ENCODE measurements at regions not wholly inside any gene's neighbourhood (a gene's known extent, or its start where the extent isn't known, plus 50 kb on each side); places are given as distances from the start of the nearest gene placed in this dataset.

DNA sequence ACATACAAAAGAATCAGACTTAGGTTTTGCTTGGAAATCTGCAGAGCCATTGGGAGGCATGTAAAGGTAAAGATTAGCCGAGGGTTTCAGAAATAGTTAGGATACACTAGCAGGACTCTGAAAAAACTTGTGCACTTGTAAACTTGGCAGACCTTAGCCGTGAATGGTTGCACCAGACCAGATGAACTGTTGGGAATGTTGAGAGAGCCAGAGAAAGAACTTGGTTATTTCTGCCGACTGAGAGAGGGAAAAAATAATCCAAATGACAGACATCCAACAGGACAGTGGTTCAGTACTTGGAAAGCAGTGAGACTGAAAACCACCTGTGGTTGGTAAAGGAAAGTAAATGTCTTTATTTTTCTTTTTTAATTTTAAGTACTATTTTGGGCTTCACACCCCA lies 222.5 kb upstream of the DDHD1 start:
- Histone ChIP-seq H3K4me3 (ENCODE audit: low read depth in 2 of 2, low read length in 1 of 2) (no peak overlapping the region), H3K36me3 (replicated peaks in 1 of 2; ENCODE audit: control insufficient read depth in 1 of 2, insufficient read depth in 2 of 2, low read length in 1 of 2) (no peaks in the 10 kb centered on the region), H3K9me2 (no peaks in the 10 kb centered on the region), H3K79me2 (ENCODE audit: insufficient read depth) (no peaks in the 10 kb centered on the region), H2AFZ (ENCODE audit: low read depth) (no peak overlapping the region), H3K4me2 (no peak overlapping the region), H3K9me3 (no peaks in the 10 kb centered on the region), H3K9ac (no peak overlapping the region), H4K20me1 (ENCODE audit: insufficient read depth) (no peaks in the 10 kb centered on the region), H3F3A (replicated peaks; ENCODE audit: insufficient read depth) (no peaks in the 10 kb centered on the region), H3K27ac (ENCODE audit: low read depth in 2 of 2, low read length in 1 of 2) (no peak overlapping the region), H3K27me3 (ENCODE audit: insufficient read depth) (no peaks in the 10 kb centered on the region), H3K4me1 (ENCODE audit: control insufficient read depth in 1 of 2, insufficient read depth in 2 of 2, low read depth in 1 of 2, low read length in 1 of 2) (no peaks in the 10 kb centered on the region)
- ChIA-PET POLR2A (no interaction called here), CTCF (no interaction called here)
- TF ChIP-seq SIN3A (IDR thresholded peaks at IDR 0.05; ENCODE audit: borderline replicate concordance, low read depth, low read length): no peak
- TF ChIP-seq, protein P1, sequence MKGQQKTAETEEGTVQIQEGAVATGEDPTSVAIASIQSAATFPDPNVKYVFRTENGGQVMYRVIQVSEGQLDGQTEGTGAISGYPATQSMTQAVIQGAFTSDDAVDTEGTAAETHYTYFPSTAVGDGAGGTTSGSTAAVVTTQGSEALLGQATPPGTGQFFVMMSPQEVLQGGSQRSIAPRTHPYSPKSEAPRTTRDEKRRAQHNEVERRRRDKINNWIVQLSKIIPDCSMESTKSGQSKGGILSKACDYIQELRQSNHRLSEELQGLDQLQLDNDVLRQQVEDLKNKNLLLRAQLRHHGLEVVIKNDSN (IDR thresholded peaks at IDR 0.05; ENCODE audit: borderline replicate concordance, low read depth): no peak
- no peak for TF ChIP-seq SMC3 (IDR thresholded peaks at IDR 0.05; ENCODE audit: low read depth, low read length)
- TF ChIP-seq TEAD4 (IDR thresholded peaks at IDR 0.05; ENCODE audit: borderline replicate concordance, insufficient read depth): no peak
- TF ChIP-seq, protein P2, sequence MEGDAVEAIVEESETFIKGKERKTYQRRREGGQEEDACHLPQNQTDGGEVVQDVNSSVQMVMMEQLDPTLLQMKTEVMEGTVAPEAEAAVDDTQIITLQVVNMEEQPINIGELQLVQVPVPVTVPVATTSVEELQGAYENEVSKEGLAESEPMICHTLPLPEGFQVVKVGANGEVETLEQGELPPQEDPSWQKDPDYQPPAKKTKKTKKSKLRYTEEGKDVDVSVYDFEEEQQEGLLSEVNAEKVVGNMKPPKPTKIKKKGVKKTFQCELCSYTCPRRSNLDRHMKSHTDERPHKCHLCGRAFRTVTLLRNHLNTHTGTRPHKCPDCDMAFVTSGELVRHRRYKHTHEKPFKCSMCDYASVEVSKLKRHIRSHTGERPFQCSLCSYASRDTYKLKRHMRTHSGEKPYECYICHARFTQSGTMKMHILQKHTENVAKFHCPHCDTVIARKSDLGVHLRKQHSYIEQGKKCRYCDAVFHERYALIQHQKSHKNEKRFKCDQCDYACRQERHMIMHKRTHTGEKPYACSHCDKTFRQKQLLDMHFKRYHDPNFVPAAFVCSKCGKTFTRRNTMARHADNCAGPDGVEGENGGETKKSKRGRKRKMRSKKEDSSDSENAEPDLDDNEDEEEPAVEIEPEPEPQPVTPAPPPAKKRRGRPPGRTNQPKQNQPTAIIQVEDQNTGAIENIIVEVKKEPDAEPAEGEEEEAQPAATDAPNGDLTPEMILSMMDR (IDR thresholded peaks at IDR 0.05): no peak
- TF ChIP-seq YY1 (IDR thresholded peaks at IDR 0.05; ENCODE audit: low read depth): no peak
- no peak for TF ChIP-seq ELF1 (IDR thresholded peaks at IDR 0.05)
- TF ChIP-seq EZH2phosphoT487 (IDR thresholded peaks at IDR 0.05; ENCODE audit: borderline replicate concordance, low read depth): no peak
- TF ChIP-seq RAD21 (IDR thresholded peaks at IDR 0.05; ENCODE audit: low read length): no peak
- TF ChIP-seq FOXJ3 (CRISPR knock-in tag; IDR thresholded peaks at IDR 0.05): no peak
- TF ChIP-seq FOSL2 (IDR thresholded peaks at IDR 0.05; ENCODE audit: borderline replicate concordance, low read depth): no peak
- TF ChIP-seq, protein P3, sequence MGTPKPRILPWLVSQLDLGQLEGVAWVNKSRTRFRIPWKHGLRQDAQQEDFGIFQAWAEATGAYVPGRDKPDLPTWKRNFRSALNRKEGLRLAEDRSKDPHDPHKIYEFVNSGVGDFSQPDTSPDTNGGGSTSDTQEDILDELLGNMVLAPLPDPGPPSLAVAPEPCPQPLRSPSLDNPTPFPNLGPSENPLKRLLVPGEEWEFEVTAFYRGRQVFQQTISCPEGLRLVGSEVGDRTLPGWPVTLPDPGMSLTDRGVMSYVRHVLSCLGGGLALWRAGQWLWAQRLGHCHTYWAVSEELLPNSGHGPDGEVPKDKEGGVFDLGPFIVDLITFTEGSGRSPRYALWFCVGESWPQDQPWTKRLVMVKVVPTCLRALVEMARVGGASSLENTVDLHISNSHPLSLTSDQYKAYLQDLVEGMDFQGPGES (IDR thresholded peaks at IDR 0.05; ENCODE audit: low read depth, low read length): no peak
- TF ChIP-seq, protein P4, sequence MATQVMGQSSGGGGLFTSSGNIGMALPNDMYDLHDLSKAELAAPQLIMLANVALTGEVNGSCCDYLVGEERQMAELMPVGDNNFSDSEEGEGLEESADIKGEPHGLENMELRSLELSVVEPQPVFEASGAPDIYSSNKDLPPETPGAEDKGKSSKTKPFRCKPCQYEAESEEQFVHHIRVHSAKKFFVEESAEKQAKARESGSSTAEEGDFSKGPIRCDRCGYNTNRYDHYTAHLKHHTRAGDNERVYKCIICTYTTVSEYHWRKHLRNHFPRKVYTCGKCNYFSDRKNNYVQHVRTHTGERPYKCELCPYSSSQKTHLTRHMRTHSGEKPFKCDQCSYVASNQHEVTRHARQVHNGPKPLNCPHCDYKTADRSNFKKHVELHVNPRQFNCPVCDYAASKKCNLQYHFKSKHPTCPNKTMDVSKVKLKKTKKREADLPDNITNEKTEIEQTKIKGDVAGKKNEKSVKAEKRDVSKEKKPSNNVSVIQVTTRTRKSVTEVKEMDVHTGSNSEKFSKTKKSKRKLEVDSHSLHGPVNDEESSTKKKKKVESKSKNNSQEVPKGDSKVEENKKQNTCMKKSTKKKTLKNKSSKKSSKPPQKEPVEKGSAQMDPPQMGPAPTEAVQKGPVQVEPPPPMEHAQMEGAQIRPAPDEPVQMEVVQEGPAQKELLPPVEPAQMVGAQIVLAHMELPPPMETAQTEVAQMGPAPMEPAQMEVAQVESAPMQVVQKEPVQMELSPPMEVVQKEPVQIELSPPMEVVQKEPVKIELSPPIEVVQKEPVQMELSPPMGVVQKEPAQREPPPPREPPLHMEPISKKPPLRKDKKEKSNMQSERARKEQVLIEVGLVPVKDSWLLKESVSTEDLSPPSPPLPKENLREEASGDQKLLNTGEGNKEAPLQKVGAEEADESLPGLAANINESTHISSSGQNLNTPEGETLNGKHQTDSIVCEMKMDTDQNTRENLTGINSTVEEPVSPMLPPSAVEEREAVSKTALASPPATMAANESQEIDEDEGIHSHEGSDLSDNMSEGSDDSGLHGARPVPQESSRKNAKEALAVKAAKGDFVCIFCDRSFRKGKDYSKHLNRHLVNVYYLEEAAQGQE (IDR thresholded peaks at IDR 0.05; ENCODE audit: low read depth, low read length): no peak
- TF ChIP-seq GABPA (IDR thresholded peaks at IDR 0.05; ENCODE audit: low read depth): no peak
- no peak for TF ChIP-seq NFIC (IDR thresholded peaks at IDR 0.05; ENCODE audit: borderline replicate concordance)
- TF ChIP-seq RCOR1 (IDR thresholded peaks at IDR 0.05; ENCODE audit: low read length): no peak
- TF ChIP-seq MEF2A (IDR thresholded peaks at IDR 0.05; ENCODE audit: borderline replicate concordance, low read depth): no peak
- 48% methylated on average over 3 of the region's 3 CpGs for WGBS (ENCODE audit: low lambda C conversion rate)
- DNase-seq: no peak
